ENCODE measurements at regions not wholly inside any gene's neighbourhood (a gene's known extent, or its start where the extent isn't known, plus 50 kb on each side); places are given as distances from the start of the nearest gene placed in this dataset.

GRCh38 chr1:82485591-82486369, 685.0 kb downstream of the ADGRL2 start:
- ChIA-PET RAD21 (ENCODE audit: unreplicated experiment) (interaction anchor here (1.2 kb wide), 1 partner anchor 25 kb away, joined by 3 read pairs; no protein-coding TSS in a partner anchor), POLR2A (no interaction called here)
- FAIRE-seq, result no peak
- TF ChIP-seq POLR2A (IDR thresholded peaks at IDR 0.05; ENCODE audit: low read depth, low read length) (no peak), RUNX3 (IDR thresholded peaks at IDR 0.05; ENCODE audit: low read length) (no peak), SMC3 (IDR thresholded peaks at IDR 0.05; ENCODE audit: borderline replicate concordance, low read length) (no peak), PRDM15 (CRISPR knock-in tag; IDR thresholded peaks at IDR 0.05) (no peak), DPF2 (IDR thresholded peaks at IDR 0.05) (no peak), MEF2A (IDR thresholded peaks at IDR 0.05; ENCODE audit: insufficient read depth, low read depth, low read length) (no peak), ATF3 (IDR thresholded peaks at IDR 0.05; ENCODE audit: borderline replicate concordance, extremely low read depth, low read depth, low read length) (no peak), MTA2 (IDR thresholded peaks at IDR 0.05; ENCODE audit: low read depth) (no peak), EZH2 (IDR thresholded peaks at IDR 0.05; ENCODE audit: borderline replicate concordance, control insufficient read depth, low read depth, low read length) (no peak), JUNB (IDR thresholded peaks at IDR 0.05) (no peak), SMAD1 (IDR thresholded peaks at IDR 0.05; ENCODE audit: low read depth, partially characterized antibody) (no peak), CEBPZ (IDR thresholded peaks at IDR 0.05; ENCODE audit: low read depth, low read length) (no peak), RELB (IDR thresholded peaks at IDR 0.05; ENCODE audit: low read depth) (no peak), CHD1 (IDR thresholded peaks at IDR 0.05; ENCODE audit: low read depth, low read length) (no peak), TCF3 (IDR thresholded peaks at IDR 0.05; ENCODE audit: borderline replicate concordance, insufficient read depth, low read depth, low read length) (no peak), RFX5 (IDR thresholded peaks at IDR 0.05; ENCODE audit: low read depth, low read length) (no peak)

More at GRCh38 chr1:82485591-82486369, 685.0 kb downstream of the ADGRL2 start:
- H3K4me3 ChIP-seq, result no peak overlapping the region
- 25% methylated on average over 4 of the region's 4 CpGs for WGBS (ENCODE audit: insufficient coverage, insufficient replicate concordance, low lambda C conversion rate, missing lambda C conversion rate)
- H3K9ac ChIP-seq (ENCODE audit: control insufficient read depth, insufficient read depth, low read length), result no peak overlapping the region
- H3K36me3 ChIP-seq (ENCODE audit: control insufficient read depth in 2 of 2, insufficient read depth in 2 of 2, low read length in 1 of 2), result no peaks in the 10 kb centered on the region
- no peak for ATAC-seq
- ChIA-PET SMC1A (ENCODE audit: uncharacterized antibody, unreplicated experiment) (interaction anchor here (0.7 to 1.0 kb wide), 2 partner anchors 13 to 209 kb away, joined by 3 read pairs; no protein-coding TSS in a partner anchor), CTCF (no interaction called here)
- H3K79me2 ChIP-seq (ENCODE audit: control insufficient read depth, insufficient read depth, low read length), result no peaks in the 10 kb centered on the region
- no peaks in the 10 kb centered on the region for H3K9me3 ChIP-seq (replicated peaks; ENCODE audit: control insufficient read depth, insufficient read depth, low read length)
- no peak for DNase-seq (ENCODE audit: low read depth, low spot score)
- H3K4me2 ChIP-seq (ENCODE audit: control insufficient read depth, insufficient read depth), result no peak overlapping the region
- no peak overlapping the region for H2AFZ ChIP-seq (ENCODE audit: control insufficient read depth, low read depth, low read length)
- no peaks in the 10 kb centered on the region for H3K27me3 ChIP-seq (replicated peaks in 1 of 2; ENCODE audit: control insufficient read depth in 2 of 2, insufficient read depth in 2 of 2, low read length in 1 of 2)
- H3K4me1 ChIP-seq (ENCODE audit: control insufficient read depth, insufficient read depth, low read length), result no peaks in the 10 kb centered on the region
- H4K20me1 ChIP-seq (ENCODE audit: control insufficient read depth, insufficient read depth), result no peaks in the 10 kb centered on the region
- intact Hi-C loops (cut with micrococcal nuclease; ENCODE audit: unreplicated experiment), result no loop called here
- no TSS peak for BruUV-seq (replicated peaks)
- in situ Hi-C loops (cut with MboI), result no loop called here
- no peak overlapping the region for H3K27ac ChIP-seq (ENCODE audit: control insufficient read depth, insufficient read depth)
